Liver (tissue), 7 donors: ENCODE measurements at regions not wholly inside any gene's neighbourhood (a gene's known extent, or its start where the extent isn't known, plus 50 kb on each side); places are given as distances from the start of the nearest gene placed in this dataset.
"Not testable (repeated sequence)": the region's sequence is repeated elsewhere in the genome, so short reads cannot be mapped to it uniquely, and the experiment has no call there.

ENCODE experiments used
- DNase-seq: peaks from one replicate; pipeline ENCODE4 v3.0.0-alpha.2; 2017; ENCODE audit warnings: low spot score
- H3K27ac ChIP-seq, 2 donors: one replicate each; pipeline ENCODE4 v1.7.0; 2013; ENCODE audit warnings: inconsistent platforms in 2 of 2, low read length in 2 of 2, control low read depth in 1 of 2, low read depth in 1 of 2, mild to moderate bottlenecking in 1 of 2
- H3K27me3 ChIP-seq, 4 donors: one replicate each; pipeline versions ENCODE4 v1.6.1 to v1.7.0; 2013; ENCODE audit warnings: low read length in 3 of 4, inconsistent platforms in 1 of 4, mild to moderate bottlenecking in 1 of 4, moderate library complexity in 1 of 4; ENCODE audit not compliant: control insufficient read depth in 4 of 4, insufficient read depth in 4 of 4
- H3K36me3 ChIP-seq, 4 donors: one replicate each; pipeline versions ENCODE4 v1.6.1 to v1.7.0; 2013; ENCODE audit warnings: low read length in 3 of 4, mild to moderate bottlenecking in 3 of 4, low read depth in 1 of 4, moderate library complexity in 1 of 4; ENCODE audit not compliant: control insufficient read depth in 4 of 4, insufficient read depth in 3 of 4
- H3K4me1 ChIP-seq, 4 donors: one replicate each; pipeline versions ENCODE4 v1.6.1 to v1.7.0; 2013; ENCODE audit warnings: low read length in 3 of 4, mild to moderate bottlenecking in 3 of 4, moderate library complexity in 1 of 4; ENCODE audit not compliant: control insufficient read depth in 4 of 4, insufficient read depth in 4 of 4
- H3K4me3 ChIP-seq, 3 donors: one replicate each; pipeline versions ENCODE4 v1.6.1 to v1.7.0; 2013; ENCODE audit warnings: low read length in 3 of 3, control low read depth in 1 of 3, low read depth in 1 of 3, mild to moderate bottlenecking in 1 of 3
- H3K9ac ChIP-seq, 2 donors: one replicate each; pipeline ENCODE4 v1.7.0; 2013; ENCODE audit warnings: low read length in 2 of 2, mild to moderate bottlenecking in 2 of 2, moderate library complexity in 2 of 2, control low read depth in 1 of 2, low read depth in 1 of 2
- H3K9me3 ChIP-seq, 4 donors: one replicate each; pipeline versions ENCODE4 v1.6.1 to v1.7.0; 2013; ENCODE audit warnings: low read length in 3 of 4; ENCODE audit not compliant: control insufficient read depth in 4 of 4
- GABPA ChIP-seq, 2 donors: IDR thresholded peaks in 1 of 2; conservative IDR thresholded peaks in 1 of 2; 2 replicates each; pipeline ENCODE4 v1.6.1; 2016; ENCODE audit warnings: antibody characterized with exemption in 2 of 2, mild to moderate bottlenecking in 1 of 2, moderate library complexity in 1 of 2
- HNF4A ChIP-seq, 2 donors: conservative IDR thresholded peaks; 2 replicates each; pipeline ENCODE4 v1.6.1; 2016; ENCODE audit warnings: antibody characterized with exemption in 2 of 2, mild to moderate bottlenecking in 2 of 2
- RXRA ChIP-seq, 2 donors: IDR thresholded peaks; 2 replicates each; pipeline ENCODE4 v1.6.1; 2017 to 2018; ENCODE audit warnings: antibody characterized with exemption in 2 of 2, mild to moderate bottlenecking in 1 of 2
- SP1 ChIP-seq: IDR thresholded peaks from 2 replicates; pipeline ENCODE4 v1.6.1; 2018; ENCODE audit warnings: antibody characterized with exemption, mild to moderate bottlenecking
- WGBS: extraction: QIAGEN DNeasy Blood & Tissue Kit; methylation state at CpG from one replicate; pipeline ENCODE4 v1.1.7; 2013; 5-methylcytosine and 5-hydroxymethylcytosine counted together
- donor health status: healthy.
- donor health status: healthy.
- donor health status: healthy.
- donor health status: healthy.

GRCh38 chr20:30288346-30288745 is 969.1 kb upstream of the DEFB115 start (continued):
- TF ChIP-seq GABPA (IDR thresholded peaks at IDR 0.05 in 1 of 2, conservative IDR thresholded peaks at IDR 0.05 in 1 of 2), result no peak
- TF ChIP-seq SP1, result no peak
- no peak for TF ChIP-seq RXRA (IDR thresholded peaks at IDR 0.05)
- TF ChIP-seq HNF4A (conservative IDR thresholded peaks at IDR 0.05), result no peak

GRCh38 chr20:30289049-30289448 is 968.4 kb upstream of the DEFB115 start:
- H3K4me1 ChIP-seq, H3K27me3 ChIP-seq, H3K36me3 ChIP-seq, H3K9me3 ChIP-seq, DNase-seq, H3K27ac ChIP-seq, H3K9ac ChIP-seq, H3K4me3 ChIP-seq: not testable (repeated sequence)
- 40% methylated on average over 11 of the region's 11 CpGs for WGBS

- DNase-seq, result not testable (repeated sequence)
- peak overlapping the region in 1 of 3 donors; percentile 33 for H3K4me3 ChIP-seq
Observed at GRCh38 chr20:30289711-30290141, 967.7 kb upstream of the DEFB115 start.

GRCh38 chr20:30290361-30291063 is 967.0 kb upstream of the DEFB115 start:
- H3K27ac ChIP-seq, result not testable (repeated sequence)
- DNase-seq, result peak; percentile 53

More at GRCh38 chr20:30289711-30290141, 967.7 kb upstream of the DEFB115 start:
- WGBS, result 37% methylated on average over 27 of the region's 27 CpGs
- H3K9ac ChIP-seq, H3K36me3 ChIP-seq, H3K27me3 ChIP-seq, H3K4me1 ChIP-seq, H3K9me3 ChIP-seq: not testable (repeated sequence)
- H3K27ac ChIP-seq, result peak overlapping the region in 1 of 2 donors; percentile 16

GRCh38 chr20:30291064-30291379 is 966.4 kb upstream of the DEFB115 start:
- not testable (repeated sequence) for H3K9me3 ChIP-seq, H3K4me3 ChIP-seq, H3K36me3 ChIP-seq, H3K9ac ChIP-seq, H3K27ac ChIP-seq, DNase-seq, H3K4me1 ChIP-seq, H3K27me3 ChIP-seq
- 21% methylated on average over 4 of the region's 4 CpGs for WGBS

More at GRCh38 chr20:30290361-30291063, 967.0 kb upstream of the DEFB115 start:
- H3K36me3 ChIP-seq, H3K27me3 ChIP-seq, H3K4me1 ChIP-seq, H3K4me3 ChIP-seq, H3K9me3 ChIP-seq, H3K9ac ChIP-seq: not testable (repeated sequence)
- WGBS, result 7% methylated on average over 27 of the region's 27 CpGs

GRCh38 chr20:30291686-30292085 is 965.8 kb upstream of the DEFB115 start:
- not testable (repeated sequence) for H3K9ac ChIP-seq, H3K4me3 ChIP-seq, H3K4me1 ChIP-seq, H3K27ac ChIP-seq, H3K36me3 ChIP-seq, H3K9me3 ChIP-seq, H3K27me3 ChIP-seq, DNase-seq
- WGBS, result 96% methylated on average over 32 of the region's 32 CpGs

GRCh38 chr20:30295396-30295795 is 962.1 kb upstream of the DEFB115 start:
- not testable (repeated sequence) for H3K9me3 ChIP-seq, H3K9ac ChIP-seq, H3K4me3 ChIP-seq, DNase-seq, H3K27ac ChIP-seq, H3K36me3 ChIP-seq, H3K27me3 ChIP-seq, H3K4me1 ChIP-seq
- WGBS, result 71% methylated on average over 1 of the region's 1 CpG

- H3K27me3 ChIP-seq, H3K4me3 ChIP-seq, H3K4me1 ChIP-seq, H3K27ac ChIP-seq, H3K36me3 ChIP-seq, DNase-seq, H3K9ac ChIP-seq, H3K9me3 ChIP-seq: not testable (repeated sequence)
- WGBS, result 84% methylated on average over 6 of the region's 9 CpGs
Observed at GRCh38 chr20:30295967-30296366, 961.5 kb upstream of the DEFB115 start.
